Stomach (tissue), 4 donors: ENCODE measurements at regions not wholly inside any gene's neighbourhood (a gene's known extent, or its start where the extent isn't known, plus 50 kb on each side); places are given as distances from the start of the nearest gene placed in this dataset.

Experiments
- CTCF ChIP-seq, 7 experiments: fragments of 450-650 bp in 4 of 7; fragments of 200-600 bp in 3 of 7; sonication (generic) in 3 of 7; IDR thresholded peaks; one replicate each; pipeline ENCODE4 v1.5.1; 2016 to 2019; ENCODE audit warnings: antibody characterized with exemption in 7 of 7, control low read depth in 2 of 7, mild to moderate bottlenecking in 1 of 7
- POLR2AphosphoS5 ChIP-seq, 3 donors: sonication (generic); formaldehyde crosslinking; IDR thresholded peaks; one replicate each; pipeline ENCODE4 v1.6.1; 2016; ENCODE audit warnings: antibody characterized with exemption in 3 of 3

- TF ChIP-seq CTCF (IDR thresholded peaks at IDR 0.05) = no peak
- TF ChIP-seq POLR2AphosphoS5 (IDR thresholded peaks at IDR 0.05) = no peak
These were observed 235.1 kb downstream of the UQCRFS1 start for GRCh38 chr19:28977826-28978225.
